Inflammatory macrophage treated with lipopolysaccharide for 4 hours (primary cell): ENCODE measurements at regions not wholly inside any gene's neighbourhood (a gene's known extent, or its start where the extent isn't known, plus 50 kb on each side); places are given as distances from the start of the nearest gene placed in this dataset.
"Not testable (repeated sequence)": the region's sequence is repeated elsewhere in the genome, so short reads cannot be mapped to it uniquely, and the experiment has no call there.

Source experiments
- DNase-seq: peaks from one replicate; pipeline ENCODE4 v3.0.0-alpha.2; 2020

DNA sequence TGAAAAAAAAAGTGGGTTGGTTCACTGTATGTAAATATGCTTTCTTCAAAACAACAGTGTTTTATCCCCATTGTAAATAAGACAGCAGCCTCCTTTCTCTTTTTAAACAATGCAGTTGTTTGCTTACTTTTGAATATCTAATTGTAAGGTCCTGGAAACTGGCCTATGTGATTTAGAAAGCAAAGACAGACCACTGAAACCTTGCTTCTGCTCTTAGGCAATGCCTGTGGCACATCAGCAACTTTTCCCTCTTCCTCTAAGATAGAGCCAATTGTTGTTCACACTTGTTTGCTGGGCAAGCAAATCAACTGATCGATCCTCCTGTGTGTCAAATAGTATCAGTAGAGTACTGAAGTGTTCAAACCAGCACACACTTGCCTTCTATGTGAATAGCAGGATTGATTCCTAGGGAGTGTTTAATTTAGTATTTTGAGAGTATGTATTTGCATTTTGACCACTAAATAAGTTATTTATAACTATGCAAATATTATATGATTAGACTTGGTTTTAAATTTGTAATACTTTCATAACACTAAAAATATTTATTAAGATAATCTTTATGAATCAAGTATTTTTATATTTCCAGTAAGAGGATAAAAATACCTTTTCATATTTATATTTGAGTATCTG is 55.4 kb upstream of the GRPR start:
- DNase-seq = peak; percentile 12

DNA sequence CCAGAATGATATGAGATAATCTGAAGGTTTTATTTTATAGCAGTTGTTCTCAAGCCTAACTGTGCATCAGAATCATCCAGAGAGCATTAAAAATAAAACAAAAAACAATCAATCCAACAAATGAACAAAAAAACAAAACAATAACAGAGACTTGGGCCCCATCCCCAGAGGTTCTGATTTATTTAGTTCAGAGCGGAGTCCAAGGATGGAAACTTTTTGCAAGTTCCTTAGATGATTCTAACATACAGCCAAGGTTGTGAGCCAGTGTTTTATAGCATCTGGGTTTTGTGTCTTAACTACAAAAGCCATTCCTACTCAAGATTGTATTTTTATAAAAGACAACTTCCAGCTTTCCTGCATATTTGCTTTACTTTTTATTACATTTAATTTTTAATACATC is 59.4 kb upstream of the GRPR start:
- DNase-seq = no peak

DNA sequence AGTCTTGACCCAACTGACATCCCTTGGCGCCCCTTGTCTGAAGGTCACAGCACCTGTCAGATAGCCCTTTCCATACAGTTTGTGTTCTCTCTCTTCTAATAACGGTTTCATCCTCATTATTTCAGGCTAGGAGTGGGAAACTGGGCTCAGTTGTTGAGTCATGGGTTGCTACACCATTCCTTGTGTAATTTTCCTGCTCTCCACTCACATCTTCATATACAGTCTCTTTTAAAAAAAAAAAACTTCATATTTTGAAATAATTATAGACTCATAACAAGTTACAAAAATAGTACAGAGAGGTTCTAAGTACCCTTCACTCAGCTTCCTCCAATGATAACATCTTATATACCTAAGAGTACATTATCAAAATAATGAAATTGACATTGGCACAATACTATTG is 60.2 kb upstream of the GRPR start:
- peak; percentile 53 for DNase-seq

DNA sequence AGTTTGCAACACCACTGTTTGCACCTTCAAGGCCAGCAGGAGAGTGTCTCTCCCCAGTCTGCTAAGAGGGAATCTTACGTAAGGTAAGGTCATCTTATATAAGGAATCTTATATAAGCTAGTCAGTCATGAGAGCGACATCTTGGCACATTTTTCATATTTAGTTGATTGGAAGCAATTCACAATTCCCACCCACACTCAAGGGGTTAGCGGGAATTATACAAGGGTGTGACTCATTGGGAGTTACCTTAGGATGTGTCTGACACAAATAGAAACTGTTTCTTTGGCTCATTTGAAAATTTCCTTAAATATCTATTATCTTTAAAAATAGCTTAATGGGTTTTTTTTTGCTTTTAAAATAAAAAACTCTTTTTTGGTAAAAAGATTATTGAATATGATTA is 62.1 kb upstream of the GRPR start:
- DNase-seq = peak; percentile 27

DNA sequence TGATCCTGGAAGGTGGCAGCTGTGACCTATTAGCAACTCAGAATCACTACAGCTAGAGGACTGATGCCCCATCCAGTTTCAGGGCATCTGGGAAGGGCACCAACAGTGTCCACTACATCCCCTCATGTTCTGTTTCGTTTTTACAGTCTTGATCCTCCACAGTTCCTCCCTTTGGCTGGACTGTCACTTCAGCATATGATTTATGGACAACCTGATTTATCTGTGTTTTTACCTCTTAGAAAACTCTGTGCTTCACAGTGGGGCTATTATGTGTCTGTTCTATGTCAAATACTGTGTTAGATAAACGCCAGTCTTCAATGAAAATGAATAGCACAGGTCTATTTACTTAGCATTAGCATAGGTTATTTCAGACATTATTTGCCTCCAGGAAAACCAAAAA is 63.1 kb upstream of the GRPR start:
- DNase-seq = no peak

DNA sequence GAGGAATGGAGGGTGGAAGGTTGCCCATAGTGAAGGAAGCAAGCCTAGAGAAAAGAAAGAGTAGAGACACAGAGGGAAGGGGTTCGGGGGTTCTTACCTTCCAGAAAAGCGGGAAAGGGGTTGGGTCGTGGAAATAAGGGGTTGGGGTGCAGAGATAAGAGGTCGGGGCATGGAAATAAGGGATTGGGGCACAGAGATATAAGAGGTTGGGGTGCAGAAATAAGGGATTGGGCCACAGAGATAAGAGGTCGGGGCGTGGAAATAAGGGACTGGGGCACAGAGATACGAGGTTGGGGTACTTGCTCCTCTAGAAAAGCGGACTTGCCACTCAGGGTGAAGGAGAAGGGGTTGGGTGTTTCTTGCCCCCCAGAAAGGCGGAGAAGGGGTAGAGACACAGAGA is 74.2 kb upstream of the GRPR start:
- DNase-seq = not testable (repeated sequence)

DNA sequence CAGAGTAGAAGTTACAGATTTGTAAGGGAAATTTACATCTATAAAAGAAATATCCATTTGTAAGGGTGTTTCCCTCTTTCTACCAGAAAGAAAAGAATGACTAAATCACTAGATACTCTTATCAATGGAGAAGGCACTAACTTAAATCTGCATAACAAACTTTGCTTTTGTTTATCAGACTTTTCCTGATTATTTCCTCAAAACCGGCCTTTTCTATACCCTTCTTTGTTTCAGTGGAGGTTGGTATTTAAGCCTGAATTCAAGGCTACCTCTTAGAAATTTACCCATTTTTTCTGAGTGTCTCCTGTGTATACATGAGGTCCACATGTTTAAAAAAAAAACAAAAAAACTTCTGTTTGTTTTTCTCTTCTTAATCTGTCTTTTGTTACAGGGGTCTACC is 80.4 kb upstream of the GRPR start:
- DNase-seq = no peak

DNA sequence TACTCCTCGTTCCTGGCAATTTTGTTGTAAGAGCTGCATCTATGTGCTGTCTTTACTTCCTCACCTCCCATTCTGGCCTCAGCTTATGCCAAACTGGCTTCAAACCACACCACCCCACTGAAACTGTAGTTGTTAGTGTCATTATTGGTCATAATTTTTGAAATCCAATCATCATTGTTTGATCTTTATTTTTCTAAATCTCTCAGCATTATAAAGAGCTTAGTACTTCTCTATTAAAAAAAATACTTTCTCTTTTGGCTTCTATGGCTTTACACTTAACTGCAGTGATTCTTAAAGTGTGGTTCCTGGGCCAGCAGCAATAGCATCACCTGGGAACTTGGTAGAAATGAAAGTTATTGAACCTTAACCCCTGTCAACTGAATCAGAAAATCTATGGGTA is 83.5 kb upstream of the GRPR start:
- DNase-seq = no peak

DNA sequence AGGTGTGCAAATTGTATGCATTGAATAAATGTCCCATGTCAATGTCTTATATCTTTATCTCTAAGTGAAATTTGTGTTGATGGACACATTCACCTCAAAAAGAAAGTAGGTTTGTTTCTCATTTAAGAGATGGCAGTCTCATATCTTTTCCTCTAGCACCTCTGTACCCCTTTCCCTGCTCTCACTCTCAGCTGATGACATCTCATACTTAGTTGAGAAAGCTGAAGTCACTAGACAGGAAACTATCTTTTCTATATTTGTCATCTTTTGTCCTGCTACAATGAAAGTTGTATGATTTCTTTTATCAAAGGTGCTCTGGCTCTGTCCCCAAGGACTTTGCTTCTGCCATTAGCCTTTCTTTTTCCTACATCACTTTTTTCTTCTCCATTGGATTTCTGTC is 84.0 kb upstream of the GRPR start:
- no peak for DNase-seq

DNA sequence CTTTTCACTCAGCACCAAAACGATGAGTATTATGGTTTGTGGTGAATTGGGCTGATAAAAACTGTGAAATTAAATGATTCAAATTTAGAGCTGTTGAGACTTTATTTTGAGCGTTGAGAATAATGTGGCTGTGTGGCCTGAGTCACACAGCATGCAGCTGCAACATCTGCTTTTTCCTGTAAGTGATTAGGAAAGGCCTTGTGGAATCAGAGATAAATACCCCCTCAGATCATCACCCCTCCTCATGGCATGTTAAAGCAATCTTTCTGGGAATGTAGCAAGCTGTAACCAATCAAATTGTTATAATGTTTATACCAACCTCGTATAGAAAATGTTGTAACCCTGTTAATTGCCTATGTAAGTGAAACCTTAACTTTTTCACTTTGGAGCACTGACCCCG is 90.0 kb upstream of the GRPR start:
- peak; percentile 30 for DNase-seq

DNA sequence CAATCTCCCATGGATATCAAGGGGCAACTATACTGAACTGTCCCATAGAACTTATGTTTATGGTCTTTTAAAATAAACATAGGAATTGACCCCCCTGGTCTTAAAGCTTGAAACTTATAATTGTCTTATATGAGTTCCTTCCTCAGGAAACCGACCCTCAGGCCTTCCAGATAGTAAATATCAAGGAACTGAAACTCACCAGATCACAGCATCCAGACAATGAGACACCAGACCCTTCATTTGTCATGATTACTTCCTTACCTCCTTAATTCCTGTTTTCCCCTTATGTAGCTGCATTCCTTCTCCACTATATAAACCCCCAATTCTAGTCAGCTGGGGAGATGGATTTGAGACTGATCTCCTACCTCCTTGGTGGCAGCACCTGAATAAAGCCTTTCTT is 94.8 kb upstream of the GRPR start:
- peak; percentile 37 for DNase-seq

DNA sequence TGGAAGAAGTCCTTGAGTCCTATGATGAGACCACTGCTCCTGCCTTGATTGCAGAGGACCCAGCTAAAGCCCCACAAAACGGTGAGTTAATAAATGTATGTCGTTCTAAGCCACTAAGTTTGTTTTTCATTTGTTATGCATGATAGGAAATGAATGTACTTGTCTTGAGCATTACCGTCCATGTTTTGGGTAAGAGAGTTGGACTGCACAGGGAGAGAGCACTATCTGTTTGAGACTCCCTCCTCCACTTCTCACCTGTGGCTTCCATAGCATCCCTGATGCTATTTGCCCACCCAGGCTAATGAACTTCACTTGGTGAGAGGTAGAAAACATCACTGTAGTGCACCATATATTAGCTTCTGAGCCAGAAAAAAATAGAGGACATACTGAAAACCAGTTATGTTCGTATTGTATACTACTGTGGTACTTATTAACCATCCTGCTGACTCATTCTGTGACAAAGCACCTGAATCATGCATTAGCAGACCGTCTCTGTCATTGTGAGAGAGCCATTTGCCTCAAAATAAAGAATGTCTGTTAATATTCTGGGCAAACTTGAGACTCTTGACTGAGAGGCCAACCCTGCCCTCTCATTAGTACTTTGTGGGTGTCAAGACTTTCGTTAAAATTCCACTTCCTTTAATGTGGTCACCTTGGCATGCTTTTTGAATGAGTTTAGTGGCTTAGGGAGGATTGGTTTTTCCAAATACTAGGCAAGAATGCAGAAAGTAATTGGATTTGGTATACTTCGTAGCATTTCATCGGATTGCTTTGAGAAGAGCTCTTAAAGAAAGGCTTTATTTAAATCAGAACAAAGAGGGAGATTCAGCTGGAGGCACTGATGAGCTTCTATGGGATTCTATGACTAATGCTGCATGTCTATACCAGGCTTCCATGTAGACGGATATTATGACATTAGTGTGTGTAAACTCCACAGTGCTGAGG is 99.3 kb upstream of the GRPR start:
- DNase-seq = peak; percentile 30

DNA sequence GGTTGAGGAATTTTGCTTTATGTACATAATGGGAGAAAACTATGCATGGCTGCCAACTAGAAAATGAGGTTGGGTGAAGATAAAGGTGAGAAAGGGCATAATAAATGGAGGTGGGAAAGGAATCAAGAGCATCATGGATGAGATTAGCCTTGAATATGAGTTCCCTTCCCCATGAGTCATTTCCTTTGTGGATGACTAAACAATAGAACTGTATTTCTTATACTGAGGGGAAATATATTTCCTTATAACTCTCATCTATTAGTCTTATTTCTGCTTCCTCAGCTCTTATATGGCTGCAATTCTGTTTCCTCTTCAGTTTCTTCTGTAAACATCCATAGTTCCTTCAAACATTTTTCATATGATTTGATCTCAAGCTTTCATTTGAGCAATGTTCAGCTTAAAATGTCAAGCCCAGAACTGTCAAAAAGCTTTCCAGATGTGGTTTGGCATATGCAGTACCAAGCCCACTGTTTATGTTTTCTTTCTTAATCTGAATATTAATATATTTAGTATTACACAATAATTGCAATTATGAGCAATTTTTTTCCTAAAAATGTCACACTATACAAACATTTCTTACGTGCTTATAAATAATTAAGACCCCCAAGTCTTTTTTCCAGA is 100.7 kb upstream of the GRPR start:
- peak; percentile 47 for DNase-seq

DNA sequence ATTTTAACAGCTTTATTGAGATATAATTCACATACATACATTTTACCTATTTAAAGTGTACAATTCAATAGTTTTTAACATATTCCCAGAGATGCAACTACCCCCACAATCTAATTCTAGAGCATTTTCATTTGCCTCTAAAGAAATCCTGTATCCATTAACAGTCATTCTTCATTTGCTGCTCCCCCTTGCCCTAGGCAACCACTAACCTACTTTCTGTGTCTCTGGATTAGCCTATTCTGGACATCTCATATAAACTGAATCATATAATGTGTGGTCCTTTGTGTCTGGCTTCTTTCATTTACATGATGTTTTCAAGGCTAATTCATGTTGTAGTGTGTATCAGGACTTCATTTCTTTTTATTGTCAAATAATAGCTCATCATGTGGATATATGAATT is 105.1 kb upstream of the GRPR start:
- DNase-seq = no peak

DNA sequence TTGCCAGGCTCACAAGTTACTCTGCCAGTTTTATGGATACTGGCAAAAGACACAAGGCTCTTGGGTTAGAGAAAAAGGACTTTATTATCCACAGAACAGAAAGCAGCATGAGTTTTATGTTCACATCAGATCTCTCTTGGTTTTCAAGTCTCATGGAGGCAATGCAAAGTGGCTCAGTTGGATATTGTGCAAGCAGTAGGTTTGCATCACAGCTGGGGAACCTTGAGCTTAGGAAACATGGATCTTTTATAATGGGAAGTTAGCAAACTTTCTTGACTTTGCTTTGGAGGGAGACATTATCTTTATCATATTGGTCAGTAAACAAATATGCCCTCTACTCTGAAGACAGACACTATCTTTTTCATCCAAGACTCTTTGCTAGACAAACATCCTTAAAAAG is 109.2 kb upstream of the GRPR start:
- peak; percentile 62 for DNase-seq

DNA sequence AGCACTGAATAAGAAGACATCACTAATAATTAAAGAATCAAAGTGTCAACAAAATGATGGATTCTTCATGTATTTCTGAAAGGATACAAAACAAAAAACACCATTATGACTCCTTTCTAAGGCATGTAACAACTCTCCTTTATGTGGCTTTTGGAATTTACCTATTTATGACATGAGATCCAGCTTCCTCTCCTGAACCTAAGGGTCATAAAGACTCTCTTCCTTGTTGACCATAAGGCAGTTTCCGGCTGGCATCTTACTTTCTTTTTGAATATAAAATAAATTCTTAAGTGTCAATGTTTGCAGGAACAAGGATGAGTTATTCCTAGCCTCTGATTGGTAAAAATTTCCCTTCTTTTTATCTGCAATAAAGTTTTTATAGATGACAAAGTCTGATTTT is 111.1 kb upstream of the GRPR start:
- no peak for DNase-seq

DNA sequence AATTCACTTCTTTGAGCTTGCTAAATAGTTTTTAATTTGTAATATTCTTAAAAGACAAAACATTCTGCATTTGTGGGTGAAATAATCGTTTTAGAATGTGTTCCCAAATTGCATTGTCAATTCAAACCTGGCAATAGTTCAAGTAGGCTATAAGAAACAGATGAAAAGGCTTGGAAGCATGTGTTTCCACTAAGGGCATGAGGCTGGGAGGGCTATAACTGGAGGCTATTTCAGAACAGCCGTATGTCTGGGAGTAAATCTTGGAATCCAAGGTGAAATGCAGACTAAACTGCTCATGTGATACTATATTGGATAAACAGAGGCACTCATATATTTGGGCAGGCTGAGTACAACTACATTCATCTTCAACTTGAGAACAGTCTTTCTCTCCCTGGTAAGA is 117.4 kb upstream of the GRPR start:
- DNase-seq = no peak

DNA sequence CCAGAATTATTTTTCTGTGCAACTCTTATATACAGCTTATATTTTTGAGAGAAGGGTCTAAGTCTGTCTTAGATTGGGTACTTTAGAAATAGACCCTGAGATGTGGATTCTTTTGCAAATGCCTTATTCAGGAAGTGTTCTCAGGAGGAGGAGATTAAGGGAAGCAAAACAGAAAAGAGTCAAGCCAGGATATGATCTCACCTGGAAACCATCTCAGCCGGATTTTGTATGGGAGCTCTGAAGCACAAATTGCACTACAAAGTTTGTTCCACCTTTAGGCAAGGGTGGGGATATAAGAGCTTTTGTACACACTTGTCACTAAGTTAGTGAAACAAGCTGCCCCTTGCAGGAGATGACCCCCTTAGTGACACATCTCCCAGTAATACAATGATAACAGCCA is 121.2 kb upstream of the GRPR start:
- DNase-seq = no peak

DNA sequence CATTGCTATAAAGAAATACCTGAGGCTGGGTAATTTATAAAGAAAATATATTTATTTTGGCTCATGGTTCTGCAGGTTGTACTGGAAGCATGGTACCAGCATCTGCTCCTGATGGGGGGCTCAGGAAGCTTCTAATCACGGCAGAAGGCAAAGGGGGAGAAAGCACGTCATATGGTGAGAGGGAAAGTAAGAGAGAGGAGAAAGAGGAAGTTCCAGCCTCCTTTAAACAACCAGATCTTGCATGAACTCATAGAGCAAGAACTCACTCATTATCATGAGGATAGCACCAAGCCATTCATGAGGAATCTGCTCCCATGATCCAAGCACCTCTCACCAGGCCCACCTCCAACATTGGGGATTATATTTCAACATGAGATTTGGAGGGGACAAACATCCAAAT is 125.0 kb upstream of the GRPR start:
- DNase-seq = peak; percentile 29

DNA sequence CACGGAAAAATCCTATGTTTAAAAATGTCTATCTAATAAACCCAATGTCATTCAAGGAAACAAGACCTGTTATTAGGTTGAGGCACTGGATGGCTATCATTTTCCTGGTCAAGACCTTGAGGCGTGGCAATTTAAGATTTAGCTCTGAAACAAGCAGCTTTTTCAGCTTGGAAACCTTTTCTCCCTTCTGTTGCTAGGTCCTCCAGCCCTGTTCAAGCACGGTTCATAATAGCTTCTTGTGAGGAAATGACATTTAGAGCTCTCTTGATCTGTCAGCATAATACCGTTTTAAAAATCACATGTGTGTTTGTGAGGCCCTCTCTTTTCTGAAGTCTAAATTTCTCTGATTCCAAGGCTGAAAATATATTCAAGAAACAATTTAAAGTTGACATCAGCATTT is 133.6 kb upstream of the GRPR start:
- no peak for DNase-seq

DNA sequence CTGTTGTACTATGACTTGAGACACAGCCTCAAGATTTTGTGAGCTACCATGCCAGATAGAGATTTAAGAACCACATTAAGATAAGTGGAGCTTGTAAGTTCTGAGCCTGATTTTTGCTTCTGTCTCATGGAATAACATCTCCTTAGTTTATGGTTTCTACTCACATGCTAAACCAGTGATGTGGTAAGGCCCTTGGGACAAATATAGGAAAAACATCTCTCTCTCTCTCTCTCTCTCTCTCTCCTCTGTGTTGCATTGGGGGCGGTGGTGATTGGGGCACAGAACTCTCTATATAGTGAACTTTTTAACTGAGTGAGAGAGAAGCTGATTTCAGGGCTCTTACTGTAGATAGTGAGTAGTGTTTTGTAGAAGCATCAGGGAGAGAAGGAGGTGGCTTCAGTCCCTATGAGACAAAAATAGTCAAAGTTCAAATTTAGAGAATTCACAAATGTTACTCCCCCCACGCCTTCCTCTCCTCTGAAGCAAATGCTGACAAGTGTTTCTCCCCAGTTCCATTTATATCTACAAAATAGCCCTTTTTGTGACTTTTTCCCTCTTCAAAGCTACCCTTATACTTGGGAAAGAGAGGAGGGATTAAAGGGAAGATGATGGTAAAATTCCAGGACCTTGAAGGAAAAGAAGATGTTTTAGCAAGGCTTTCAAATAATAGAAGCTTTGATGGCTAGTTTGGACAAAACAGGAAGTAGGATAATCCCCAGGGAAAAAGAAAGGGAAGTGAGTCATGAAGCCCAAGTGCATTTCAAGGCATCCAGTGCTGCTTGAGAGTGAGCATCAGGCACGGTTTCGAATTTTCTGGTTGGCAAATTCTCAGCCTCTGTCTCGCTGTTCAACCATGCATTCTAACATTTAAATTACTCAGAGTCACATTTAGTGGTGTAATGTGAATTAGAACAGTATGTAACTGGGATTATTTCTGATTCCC is 134.3 kb upstream of the AP1S2 start:
- DNase-seq = peak; percentile 43

DNA sequence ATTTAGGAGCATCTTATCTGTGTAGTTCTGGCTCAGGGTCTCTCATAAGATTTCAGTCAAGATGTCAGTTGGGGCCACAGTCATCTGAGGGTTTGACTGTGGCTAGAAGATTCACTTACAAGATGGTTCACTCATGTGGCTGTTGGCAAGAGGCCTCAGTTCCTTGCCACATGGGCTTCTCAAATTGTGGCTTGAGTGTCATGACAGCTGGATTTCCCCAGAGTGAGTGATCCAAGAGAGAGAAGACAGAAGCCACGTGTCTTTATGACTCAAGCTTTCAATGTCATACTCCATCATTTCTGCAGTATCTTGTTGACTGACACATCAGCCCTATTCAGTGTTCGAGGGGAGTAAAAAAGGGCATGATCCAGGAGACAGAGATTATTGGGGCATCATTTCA is 131.3 kb upstream of the AP1S2 start:
- peak; percentile 78 for DNase-seq

DNA sequence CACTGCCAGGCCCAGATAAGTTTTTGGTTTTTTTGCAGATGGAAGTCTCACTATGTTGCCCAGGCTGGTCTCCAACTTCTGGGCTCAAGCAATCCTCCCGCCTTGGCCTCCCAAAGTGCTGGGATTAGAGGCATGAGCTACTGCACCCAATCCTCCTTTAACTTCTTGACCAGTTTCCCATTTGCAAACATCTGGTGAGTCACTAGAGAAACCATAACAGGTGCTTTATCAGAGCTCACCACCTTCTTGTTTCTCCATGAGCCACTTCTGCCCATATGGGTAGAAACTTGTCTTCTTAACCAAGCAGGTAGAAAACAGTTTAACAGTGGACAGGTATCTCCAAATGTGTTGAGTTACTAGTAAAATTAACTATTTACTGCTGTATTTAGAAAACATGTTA is 128.4 kb upstream of the AP1S2 start:
- DNase-seq = no peak
